Lower leg skin (tissue), 4 donors: ENCODE measurements at regions not wholly inside any gene's neighbourhood (a gene's known extent, or its start where the extent isn't known, plus 50 kb on each side); places are given as distances from the start of the nearest gene placed in this dataset.
"Not testable (repeated sequence)": the region's sequence is repeated elsewhere in the genome, so short reads cannot be mapped to it uniquely, and the experiment has no call there.

ENCODE experiments used
- DNase-seq, 2 donors: peaks; one replicate each; pipeline ENCODE4 v3.0.0-alpha.2; 2019; ENCODE audit warnings: low spot score in 2 of 2
- H3K4me3 ChIP-seq: fragments of 200-600 bp; sonication (generic); 2 replicates; pipeline ENCODE4 v1.5.1; 2017; ENCODE audit warnings: mild to moderate bottlenecking, low read depth; ENCODE audit not compliant: poor library complexity, severe bottlenecking
- CTCF ChIP-seq, 3 donors: fragments of 450-650 bp; IDR thresholded peaks; one replicate each; pipeline ENCODE4 v1.5.1; 2016; ENCODE audit warnings: antibody characterized with exemption in 3 of 3, mild to moderate bottlenecking in 3 of 3, moderate library complexity in 2 of 3
- POLR2A ChIP-seq, 2 donors: fragments of 450-650 bp; IDR thresholded peaks; one replicate each; pipeline ENCODE4 v1.6.1; 2016 to 2017; ENCODE audit warnings: antibody characterized with exemption in 2 of 2, mild to moderate bottlenecking in 1 of 2, moderate library complexity in 1 of 2
- WGBS, 2 donors: methylation state at CpG; one replicate each; pipeline ENCODE4 v1.1.5; 2018; 5-methylcytosine and 5-hydroxymethylcytosine counted together
- intact Hi-C: fragments of 100-400 bp; cut with DNase I; formaldehyde crosslinking; loops from one replicate; pipeline ENCODE4 v1.15.0; 2023; ENCODE audit warnings: low total_unique reads

- 40 to 43% methylated on average over 3 of the region's 3 CpGs for WGBS, 2 donors
- no peak for DNase-seq
- intact Hi-C loops = no loop called here
- no peak overlapping the region for H3K4me3 ChIP-seq
- TF ChIP-seq POLR2A (IDR thresholded peaks at IDR 0.05) = no peak
Observed at GRCh38 chr20:41716436-41716835, 98.3 kb upstream of the CHD6 start.

GRCh38 chr20:41715526-41715925 lies 97.3 kb upstream of the CHD6 start:
- no peak for TF ChIP-seq POLR2A (IDR thresholded peaks at IDR 0.05)
- no peak for TF ChIP-seq CTCF (IDR thresholded peaks at IDR 0.05)
- WGBS, 2 donors = 46 to 50% methylated on average over 1 of the region's 1 CpG
- intact Hi-C loops = no loop called here
- H3K4me3 ChIP-seq = no peak overlapping the region
- DNase-seq = no peak

GRCh38 chr20:41714030-41714429 lies 95.9 kb upstream of the CHD6 start:
- intact Hi-C loops = no loop called here
- DNase-seq = no peak
- TF ChIP-seq POLR2A (IDR thresholded peaks at IDR 0.05) (no peak), CTCF (IDR thresholded peaks at IDR 0.05) (no peak)
- WGBS, 2 donors = 0 to 35% methylated on average over 1 of the region's 1 CpG
- no peak overlapping the region for H3K4me3 ChIP-seq

GRCh38 chr20:41704896-41705295 lies 86.7 kb upstream of the CHD6 start:
- 90 to 91% methylated on average over 6 of the region's 6 CpGs for WGBS, 2 donors
- DNase-seq = no peak
- intact Hi-C loops = no loop called here
- H3K4me3 ChIP-seq = no peak overlapping the region
- TF ChIP-seq CTCF (IDR thresholded peaks at IDR 0.05) = no peak
- TF ChIP-seq POLR2A (IDR thresholded peaks at IDR 0.05) = no peak

GRCh38 chr20:41702647-41703046 lies 84.5 kb upstream of the CHD6 start:
- TF ChIP-seq CTCF (IDR thresholded peaks at IDR 0.05) = no peak
- no peak for TF ChIP-seq POLR2A (IDR thresholded peaks at IDR 0.05)
- no peak for DNase-seq

GRCh38 chr20:41701588-41702348 lies 83.6 kb upstream of the CHD6 start:
- intact Hi-C loops = no loop called here
- 73 to 78% methylated on average over 5 of the region's 5 CpGs for WGBS, 2 donors
- no peak overlapping the region for H3K4me3 ChIP-seq

More at GRCh38 chr20:41702647-41703046, 84.5 kb upstream of the CHD6 start:
- intact Hi-C loops = no loop called here
- 86 to 98% methylated on average over 2 of the region's 2 CpGs for WGBS, 2 donors
- no peak overlapping the region for H3K4me3 ChIP-seq

GRCh38 chr20:41699673-41700072 lies 81.5 kb upstream of the CHD6 start:
- WGBS, 2 donors = 83 to 92% methylated on average over 3 of the region's 3 CpGs
- not testable (repeated sequence) for H3K4me3 ChIP-seq

More at GRCh38 chr20:41701588-41702348, 83.6 kb upstream of the CHD6 start:
- DNase-seq = no peak
- TF ChIP-seq POLR2A (IDR thresholded peaks at IDR 0.05) = no peak
- no peak for TF ChIP-seq CTCF (IDR thresholded peaks at IDR 0.05)

More at GRCh38 chr20:41699673-41700072, 81.5 kb upstream of the CHD6 start:
- DNase-seq, intact Hi-C loops: not testable (repeated sequence)
